ENCODE measurements at regions not wholly inside any gene's neighbourhood (a gene's known extent, or its start where the extent isn't known, plus 50 kb on each side); places are given as distances from the start of the nearest gene placed in this dataset.

GRCh38 chr17:53061446-53061845 is 761.3 kb upstream of the KIF2B start:
- no peak for TF ChIP-seq CTCF (conservative IDR thresholded peaks at IDR 0.05; ENCODE audit: low read depth, low read length)
- Histone ChIP-seq H3K4me1 (ENCODE audit: low read depth, poor library complexity, severe bottlenecking) (no peaks in the 10 kb centered on the region), H3K9ac (no peak overlapping the region), H3K4me3 (IDR thresholded peaks at IDR 0.05; ENCODE audit: insufficient read depth, low read depth, low read length) (no peak overlapping the region), H3K27me3 (ENCODE audit: insufficient read depth, low read depth) (no peaks in the 10 kb centered on the region), H3K36me3 (ENCODE audit: insufficient read depth) (no peaks in the 10 kb centered on the region), H3K27ac (no peak overlapping the region), H4K20me1 (ENCODE audit: insufficient read depth) (no peaks in the 10 kb centered on the region), H2AFZ (ENCODE audit: low read depth) (no peak overlapping the region), H3K4me2 (no peak overlapping the region), H3K79me2 (ENCODE audit: insufficient read depth, low read depth) (no peaks in the 10 kb centered on the region)

GRCh38 chr17:53058031-53058430 is 764.7 kb upstream of the KIF2B start:
- no peak for TF ChIP-seq CTCF (conservative IDR thresholded peaks at IDR 0.05; ENCODE audit: low read depth, low read length)
- Histone ChIP-seq H3K4me1 (ENCODE audit: low read depth, poor library complexity, severe bottlenecking) (no peaks in the 10 kb centered on the region), H3K36me3 (ENCODE audit: insufficient read depth) (no peaks in the 10 kb centered on the region), H3K79me2 (ENCODE audit: insufficient read depth, low read depth) (no peaks in the 10 kb centered on the region), H4K20me1 (ENCODE audit: insufficient read depth) (no peaks in the 10 kb centered on the region), H3K27ac (no peak overlapping the region), H3K4me2 (no peak overlapping the region), H3K4me3 (IDR thresholded peaks at IDR 0.05; ENCODE audit: insufficient read depth, low read depth, low read length) (no peak overlapping the region), H2AFZ (ENCODE audit: low read depth) (no peak overlapping the region), H3K27me3 (ENCODE audit: insufficient read depth, low read depth) (no peaks in the 10 kb centered on the region), H3K9ac (no peak overlapping the region)

GRCh38 chr17:53046781-53047180 is 775.9 kb upstream of the KIF2B start:
- Histone ChIP-seq H3K9ac (no peak overlapping the region), H2AFZ (ENCODE audit: low read depth) (no peak overlapping the region), H3K4me3 (IDR thresholded peaks at IDR 0.05; ENCODE audit: insufficient read depth, low read depth, low read length) (no peak overlapping the region), H3K4me1 (ENCODE audit: low read depth, poor library complexity, severe bottlenecking) (no peaks in the 10 kb centered on the region), H3K36me3 (ENCODE audit: insufficient read depth) (no peaks in the 10 kb centered on the region), H3K27me3 (ENCODE audit: insufficient read depth, low read depth) (no peaks in the 10 kb centered on the region), H3K79me2 (ENCODE audit: insufficient read depth, low read depth) (no peaks in the 10 kb centered on the region), H3K27ac (no peak overlapping the region), H3K4me2 (no peak overlapping the region), H4K20me1 (ENCODE audit: insufficient read depth) (no peaks in the 10 kb centered on the region)
- no peak for TF ChIP-seq CTCF (conservative IDR thresholded peaks at IDR 0.05; ENCODE audit: low read depth, low read length)

- Histone ChIP-seq H3K27me3 (ENCODE audit: insufficient read depth, low read depth) (no peaks in the 10 kb centered on the region), H4K20me1 (ENCODE audit: insufficient read depth) (no peaks in the 10 kb centered on the region), H3K79me2 (ENCODE audit: insufficient read depth, low read depth) (no peaks in the 10 kb centered on the region), H3K27ac (no peak overlapping the region), H3K4me1 (ENCODE audit: low read depth, poor library complexity, severe bottlenecking) (no peaks in the 10 kb centered on the region), H3K36me3 (ENCODE audit: insufficient read depth) (no peaks in the 10 kb centered on the region; the same call in 1 of the 2 replicates), H3K4me3 (IDR thresholded peaks at IDR 0.05; ENCODE audit: insufficient read depth, low read depth, low read length) (no peak overlapping the region), H3K9ac (no peak overlapping the region), H3K4me2 (no peak overlapping the region), H2AFZ (ENCODE audit: low read depth) (no peak overlapping the region)
- TF ChIP-seq CTCF (conservative IDR thresholded peaks at IDR 0.05; ENCODE audit: low read depth, low read length), result no peak
Measured at GRCh38 chr17:53039981-53040380, 782.7 kb upstream of the KIF2B start.
